ENCODE measurements at regions not wholly inside any gene's neighbourhood (a gene's known extent, or its start where the extent isn't known, plus 50 kb on each side); places are given as distances from the start of the nearest gene placed in this dataset.
"Not testable (repeated sequence)": the region's sequence is repeated elsewhere in the genome, so short reads cannot be mapped to it uniquely, and the experiment has no call there.

DNA sequence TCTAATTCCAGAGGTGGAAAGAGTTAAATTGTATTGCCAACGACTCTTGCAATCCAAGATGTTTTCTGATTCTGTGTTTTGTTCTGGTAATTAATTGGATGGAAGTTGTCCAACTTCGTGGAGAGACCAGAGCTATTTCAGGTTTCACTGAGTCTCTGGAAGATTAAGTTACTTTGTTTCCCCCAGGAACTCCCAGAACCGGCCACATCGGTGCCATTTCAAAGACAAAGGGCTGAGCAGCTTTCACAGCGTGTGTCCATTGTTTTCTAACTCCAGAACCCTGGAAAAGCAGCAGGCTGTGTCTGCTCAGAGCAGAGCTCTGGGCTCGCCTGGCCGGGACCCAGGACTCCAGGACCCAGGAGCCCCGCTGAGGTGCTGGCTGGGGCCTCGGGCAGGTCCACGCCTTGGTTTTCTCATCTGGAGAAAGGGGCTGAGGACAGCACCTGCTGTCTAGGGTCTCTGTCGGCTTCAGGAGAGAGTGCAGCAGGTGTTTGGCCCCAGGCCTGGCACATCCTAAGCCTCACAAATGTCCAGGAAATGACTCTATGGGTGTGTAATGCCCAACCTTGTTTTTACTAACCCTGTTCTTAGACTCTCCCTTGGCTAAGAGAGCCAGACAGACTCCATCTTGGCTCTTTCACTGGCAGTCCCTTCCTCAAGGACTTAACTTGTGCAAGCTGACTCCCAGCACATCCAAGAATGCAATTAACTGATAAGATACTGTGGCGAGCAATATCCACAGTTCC, 86.0 kb upstream of the SFSWAP start:
- H3K18ac ChIP-seq (ENCODE audit: low read depth, low read length); in situ Hi-C loops (cut with MboI; ENCODE audit: low sequenced_read_pairs); H3K4me1 ChIP-seq (ENCODE audit: control insufficient read depth, insufficient read depth, low read length); H3K14ac ChIP-seq (replicated peaks; ENCODE audit: low read depth, low read length); BruUV-seq (replicated peaks); dilution Hi-C loops (cut with HindIII; ENCODE audit: low sequenced_read_pairs, unreplicated experiment); H2AK5ac ChIP-seq (ENCODE audit: low read depth, low read length); H4K5ac ChIP-seq (ENCODE audit: low read depth, low read length); H3K4me2 ChIP-seq (ENCODE audit: low read depth, low read length); DNase-seq; H2AFZ ChIP-seq (replicated peaks; ENCODE audit: low read length, poor library complexity); H3K9me3 ChIP-seq (ENCODE audit: control insufficient read depth, insufficient read depth, low read length); H2BK120ac ChIP-seq (ENCODE audit: low read depth, low read length); H4K91ac ChIP-seq (ENCODE audit: insufficient read depth, low read depth, low read length); CTCF ChIA-PET; H2BK5ac ChIP-seq (ENCODE audit: low read depth, low read length, poor library complexity, severe bottlenecking); H3K27me3 ChIP-seq (ENCODE audit: control insufficient read depth, insufficient read depth, low read length); intact Hi-C loops (cut with micrococcal nuclease); H3K79me1 ChIP-seq (ENCODE audit: low read depth in 1 of 2, low read length in 2 of 2); H3K36me3 ChIP-seq (ENCODE audit: control insufficient read depth, insufficient read depth, low read length); H4K20me1 ChIP-seq (ENCODE audit: insufficient read depth, low read length); H3K4ac ChIP-seq (ENCODE audit: low read depth, low read length); H2BK15ac ChIP-seq (ENCODE audit: low read depth, low read length); H3K9me1 ChIP-seq (ENCODE audit: insufficient read depth, low read length); H3K23ac ChIP-seq (ENCODE audit: low read depth, low read length); H4K8ac ChIP-seq (ENCODE audit: low read depth in 2 of 2, low read length in 2 of 2); H3K27ac ChIP-seq (ENCODE audit: insufficient read depth, low read length); H3K4me3 ChIP-seq (ENCODE audit: insufficient read depth, low read depth, low read length); H2BK20ac ChIP-seq (ENCODE audit: low read depth, low read length); POLR2A ChIA-PET (ENCODE audit: unreplicated experiment); ATAC-seq (ENCODE audit: low read depth); H2AK9ac ChIP-seq (replicated peaks; ENCODE audit: low read depth, low read length, poor library complexity); H3K56ac ChIP-seq (ENCODE audit: extremely low read depth, insufficient read depth, low read length); H3K9ac ChIP-seq (ENCODE audit: low read depth, low read length): not testable (repeated sequence)
- WGBS, 2 experiments (ENCODE audit: extremely low coverage in 2 of 2, insufficient read length in 1 of 2) = 5% methylated on average over 9 of the region's 12 CpGs; no CpG with 5 or more reads in 1 of the 2 experiments

DNA sequence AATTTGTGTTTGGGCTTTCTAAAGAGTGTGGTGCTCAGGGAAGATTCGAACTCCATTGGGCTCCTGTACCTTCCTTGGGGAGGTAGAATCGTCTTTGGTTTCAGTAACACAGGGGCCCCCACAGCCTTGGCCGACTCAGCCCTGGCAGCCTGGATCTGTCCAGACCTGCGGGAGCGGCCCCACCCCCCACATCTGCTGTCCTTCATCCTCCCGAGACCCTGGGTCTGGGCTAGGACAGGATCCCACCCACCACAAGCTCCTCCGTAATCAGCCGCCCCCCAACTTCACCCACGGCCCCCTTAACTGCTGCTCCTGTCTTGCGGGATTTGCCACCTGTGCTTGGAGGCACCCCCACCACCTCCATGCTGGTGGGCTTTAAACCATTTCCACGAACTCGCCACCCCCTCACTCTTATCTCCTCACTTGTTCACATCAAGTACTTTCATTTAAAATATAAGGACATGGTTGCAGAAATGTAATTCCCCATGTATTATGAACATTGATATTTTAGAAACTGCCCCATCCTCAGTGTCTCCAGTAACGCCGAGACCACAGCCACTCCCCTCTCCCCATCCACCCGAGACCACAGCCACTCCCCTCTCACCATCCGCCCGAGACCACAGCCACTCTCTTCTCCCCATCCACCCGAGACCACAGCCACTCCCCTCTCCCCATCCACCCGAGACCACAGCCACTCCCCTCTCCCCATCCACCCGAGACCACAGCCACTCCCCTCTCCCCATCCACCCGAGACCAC, 84.7 kb upstream of the SFSWAP start:
- H3K4me3 ChIP-seq (ENCODE audit: insufficient read depth, low read depth, low read length); H3K4me2 ChIP-seq (ENCODE audit: low read depth, low read length); H3K9ac ChIP-seq (ENCODE audit: low read depth, low read length); BruUV-seq (replicated peaks); H4K20me1 ChIP-seq (ENCODE audit: insufficient read depth, low read length); dilution Hi-C loops (cut with HindIII; ENCODE audit: low sequenced_read_pairs, unreplicated experiment); CTCF ChIA-PET; H3K27ac ChIP-seq (ENCODE audit: insufficient read depth, low read length); H2AK9ac ChIP-seq (replicated peaks; ENCODE audit: low read depth, low read length, poor library complexity); H2BK120ac ChIP-seq (ENCODE audit: low read depth, low read length); H2BK15ac ChIP-seq (ENCODE audit: low read depth, low read length); in situ Hi-C loops (cut with MboI; ENCODE audit: low sequenced_read_pairs); H3K79me1 ChIP-seq (ENCODE audit: low read depth in 1 of 2, low read length in 2 of 2); H2BK5ac ChIP-seq (ENCODE audit: low read depth, low read length, poor library complexity, severe bottlenecking); H3K56ac ChIP-seq (ENCODE audit: extremely low read depth, insufficient read depth, low read length); H4K5ac ChIP-seq (ENCODE audit: low read depth, low read length); H3K36me3 ChIP-seq (ENCODE audit: control insufficient read depth, insufficient read depth, low read length); H3K27me3 ChIP-seq (ENCODE audit: control insufficient read depth, insufficient read depth, low read length); H3K9me3 ChIP-seq (ENCODE audit: control insufficient read depth, insufficient read depth, low read length); H2AK5ac ChIP-seq (ENCODE audit: low read depth, low read length); H2AFZ ChIP-seq (replicated peaks; ENCODE audit: low read length, poor library complexity); H3K4ac ChIP-seq (ENCODE audit: low read depth, low read length); H3K9me1 ChIP-seq (ENCODE audit: insufficient read depth, low read length); intact Hi-C loops (cut with micrococcal nuclease); H3K14ac ChIP-seq (replicated peaks; ENCODE audit: low read depth, low read length); H3K4me1 ChIP-seq (ENCODE audit: control insufficient read depth, insufficient read depth, low read length); H3K23ac ChIP-seq (ENCODE audit: low read depth, low read length); H2BK20ac ChIP-seq (ENCODE audit: low read depth, low read length); H4K8ac ChIP-seq (ENCODE audit: low read depth in 2 of 2, low read length in 2 of 2); DNase-seq; POLR2A ChIA-PET (ENCODE audit: unreplicated experiment); H4K91ac ChIP-seq (ENCODE audit: insufficient read depth, low read depth, low read length); H3K18ac ChIP-seq (ENCODE audit: low read depth, low read length); ATAC-seq (ENCODE audit: low read depth): not testable (repeated sequence)
- WGBS, 2 experiments (ENCODE audit: extremely low coverage in 2 of 2, insufficient read length in 1 of 2) = 60% methylated on average over 3 of the region's 21 CpGs; no CpG with 5 or more reads in 1 of the 2 experiments

All from IMR-90 (cell line).